ENCODE measurements at regions not wholly inside any gene's neighbourhood (a gene's known extent, or its start where the extent isn't known, plus 50 kb on each side); places are given as distances from the start of the nearest gene placed in this dataset.

- Mint-ChIP-seq H3K4me3 (no peak overlapping the region), H3K36me3 (no peaks in the 10 kb centered on the region), H3K27ac (no peak overlapping the region), H3K27me3 (ENCODE audit: low read depth in 3 of 3) (peaks cover 2 to 8% (median 4%) of the 10 kb centered on the region in 3 donors), H3K4me1 (peaks cover 5% of the 10 kb centered on the region), H3K9me3 (no peaks in the 10 kb centered on the region)
- no peak overlapping the region for H3K27ac ChIP-seq (ENCODE audit: low read depth in 1 of 2, low read length in 2 of 2)
- intact Hi-C loops (cut with micrococcal nuclease): loop anchor here in 1 of 2 donors (10.0 kb wide), 1 partner anchor 202 kb away; no protein-coding TSS in a partner anchor
- no peak overlapping the region for H2AFZ ChIP-seq (ENCODE audit: insufficient read depth, low read depth, low read length, poor library complexity, severe bottlenecking)
- peak; percentile 48 for TF ChIP-seq CTCF (IDR thresholded peaks at IDR 0.05)
- WGBS (ENCODE audit: insufficient coverage): 72% methylated on average over 5 of the region's 7 CpGs
- no peaks in the 10 kb centered on the region for H3K79me2 ChIP-seq (ENCODE audit: insufficient read depth, low read length)
- no peak overlapping the region for H3K4me2 ChIP-seq (replicated peaks; ENCODE audit: extremely low read depth, low read length, poor library complexity, severe bottlenecking)
- no peaks in the 10 kb centered on the region for H3K36me3 ChIP-seq (replicated peaks in 1 of 2; ENCODE audit: control insufficient read depth in 1 of 2, insufficient read depth in 2 of 2, low read length in 2 of 2)
- H4K20me1 ChIP-seq (ENCODE audit: insufficient read depth, low read length): no peaks in the 10 kb centered on the region
- no peaks in the 10 kb centered on the region for H3K9me3 ChIP-seq (replicated peaks in 1 of 2; ENCODE audit: control insufficient read depth in 1 of 2, insufficient read depth in 1 of 2, low read length in 2 of 2)
- no peaks in the 10 kb centered on the region for H3K4me1 ChIP-seq (ENCODE audit: control insufficient read depth in 1 of 2, insufficient read depth in 2 of 2, low read length in 2 of 2)
- no peaks in the 10 kb centered on the region for H3K27me3 ChIP-seq (ENCODE audit: control insufficient read depth in 2 of 2, insufficient read depth in 2 of 2, low read length in 2 of 2)
- H3K4me3 ChIP-seq (replicated peaks in 1 of 3; ENCODE audit: low read depth in 2 of 3, low read length in 3 of 3): no peak overlapping the region
- no peak overlapping the region for H3K9ac ChIP-seq (ENCODE audit: insufficient read depth, low read length, poor library complexity, severe bottlenecking)
- DNase-seq: peak in 2 of 3 donors; percentile 5 to 16
These were observed 157.7 kb downstream of the C11orf91 start for GRCh38 chr11:33542921-33543320.

- no peak for DNase-seq
- no peak overlapping the region for H3K4me2 ChIP-seq (replicated peaks; ENCODE audit: extremely low read depth, low read length, poor library complexity, severe bottlenecking)
- Mint-ChIP-seq H3K9me3 (no peaks in the 10 kb centered on the region), H3K27ac (no peak overlapping the region), H3K4me1 (peaks cover 5% of the 10 kb centered on the region), H3K4me3 (no peak overlapping the region), H3K27me3 (ENCODE audit: low read depth in 3 of 3) (peaks cover 1 to 6% (median 1%) of the 10 kb centered on the region in 3 donors), H3K36me3 (no peaks in the 10 kb centered on the region)
- no peak overlapping the region for H3K4me3 ChIP-seq (replicated peaks in 1 of 3; ENCODE audit: low read depth in 2 of 3, low read length in 3 of 3)
- H3K9me3 ChIP-seq (replicated peaks in 1 of 2; ENCODE audit: control insufficient read depth in 1 of 2, insufficient read depth in 1 of 2, low read length in 2 of 2): no peaks in the 10 kb centered on the region
- no peaks in the 10 kb centered on the region for H3K27me3 ChIP-seq (ENCODE audit: control insufficient read depth in 2 of 2, insufficient read depth in 2 of 2, low read length in 2 of 2)
- no peaks in the 10 kb centered on the region for H4K20me1 ChIP-seq (ENCODE audit: insufficient read depth, low read length)
- TF ChIP-seq CTCF (IDR thresholded peaks at IDR 0.05): no peak
- H3K9ac ChIP-seq (ENCODE audit: insufficient read depth, low read length, poor library complexity, severe bottlenecking): no peak overlapping the region
- intact Hi-C loops (cut with micrococcal nuclease): loop anchor here in 1 of 2 donors (10.0 kb wide), 1 partner anchor 204 kb away; no protein-coding TSS in a partner anchor
- 83% methylated on average over 6 of the region's 11 CpGs for WGBS (ENCODE audit: insufficient coverage)
- no peaks in the 10 kb centered on the region for H3K79me2 ChIP-seq (ENCODE audit: insufficient read depth, low read length)
- no peak overlapping the region for H3K27ac ChIP-seq (ENCODE audit: low read depth in 1 of 2, low read length in 2 of 2)
- H2AFZ ChIP-seq (ENCODE audit: insufficient read depth, low read depth, low read length, poor library complexity, severe bottlenecking): no peak overlapping the region
- H3K36me3 ChIP-seq (replicated peaks in 1 of 2; ENCODE audit: control insufficient read depth in 1 of 2, insufficient read depth in 2 of 2, low read length in 2 of 2): no peaks in the 10 kb centered on the region
- no peaks in the 10 kb centered on the region for H3K4me1 ChIP-seq (ENCODE audit: control insufficient read depth in 1 of 2, insufficient read depth in 2 of 2, low read length in 2 of 2)
These were observed 159.4 kb downstream of the C11orf91 start for GRCh38 chr11:33540946-33541915.
